ENCODE measurements at regions not wholly inside any gene's neighbourhood (a gene's known extent, or its start where the extent isn't known, plus 50 kb on each side); places are given as distances from the start of the nearest gene placed in this dataset.

GRCh38 chr7:86222806-86223205, 420.9 kb upstream of the GRM3 start:
- ChIA-PET CTCF (no interaction called here), POLR2A (no interaction called here)
- Mint-ChIP-seq H3K36me3 (peaks cover 0 to 5% (median 0%) of the 10 kb centered on the region in 5 donors), H3K27ac (no peak overlapping the region), H3K27me3 (no peaks in the 10 kb centered on the region), H3K9me3 (peaks cover 3 to 28% (median 15%) of the 10 kb centered on the region in 11 donors), H3K4me1 (no peaks in the 10 kb centered on the region), H3K4me3 (no peak overlapping the region)
- Histone ChIP-seq H3K27ac (ENCODE audit: low read depth, low read length) (no peak overlapping the region), H3K4me3 (ENCODE audit: low read length) (no peak overlapping the region), H3K9me3 (ENCODE audit: control insufficient read depth in 2 of 3, low read length in 3 of 3) (peaks cover 0 to 8% (median 0%) of the 10 kb centered on the region in 3 experiments), H3K27me3 (ENCODE audit: control insufficient read depth in 2 of 2, insufficient read depth in 2 of 2, low read length in 2 of 2) (no peaks in the 10 kb centered on the region), H3K36me3 (ENCODE audit: control insufficient read depth in 2 of 3, insufficient read depth in 3 of 3, low read length in 3 of 3) (no peaks in the 10 kb centered on the region), H3K4me1 (ENCODE audit: control insufficient read depth in 2 of 2, insufficient read depth in 2 of 2, low read length in 2 of 2) (no peaks in the 10 kb centered on the region)
- DNase-seq (no peak), ATAC-seq (no peak)
- intact Hi-C loops (cut with micrococcal nuclease): no loop called here

DNA sequence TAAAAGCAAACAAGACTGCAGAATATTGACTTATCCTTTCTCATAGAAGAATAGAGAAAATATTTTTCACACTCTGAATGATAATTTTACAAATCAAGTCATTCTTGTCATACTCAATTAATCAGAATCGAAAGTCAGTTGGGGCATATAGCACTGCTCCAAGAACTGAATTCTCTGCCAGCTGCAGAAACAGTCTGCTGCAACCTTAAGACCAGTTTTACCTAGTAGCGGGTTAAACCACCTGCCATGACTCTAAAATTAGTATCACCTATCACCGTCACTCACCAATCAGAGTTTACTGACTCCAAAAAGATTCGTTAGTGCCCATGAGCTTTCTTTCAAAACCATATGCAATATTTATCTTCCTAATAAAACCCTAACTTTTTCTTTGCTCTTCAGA, 429.0 kb upstream of the GRM3 start:
- intact Hi-C loops (cut with micrococcal nuclease): no loop called here
- POLR2A ChIA-PET: no interaction called here

GRCh38 chr7:86212976-86213375, 430.7 kb upstream of the GRM3 start:
- Histone ChIP-seq H3K9me3 (ENCODE audit: control insufficient read depth in 2 of 3, low read length in 3 of 3) (no peaks in the 10 kb centered on the region), H3K27me3 (ENCODE audit: control insufficient read depth in 2 of 2, insufficient read depth in 2 of 2, low read length in 2 of 2) (no peaks in the 10 kb centered on the region), H3K27ac (ENCODE audit: low read depth, low read length) (no peak overlapping the region), H3K36me3 (ENCODE audit: control insufficient read depth in 2 of 3, insufficient read depth in 3 of 3, low read length in 3 of 3) (no peaks in the 10 kb centered on the region), H3K4me1 (ENCODE audit: control insufficient read depth in 2 of 2, insufficient read depth in 2 of 2, low read length in 2 of 2) (no peaks in the 10 kb centered on the region), H3K4me3 (ENCODE audit: low read length) (no peak overlapping the region)
- intact Hi-C loops (cut with micrococcal nuclease): no loop called here
- H3K4me1 Mint-ChIP-seq: no peaks in the 10 kb centered on the region
- CTCF ChIA-PET: no interaction called here
- ATAC-seq: no peak
- H3K4me3 Mint-ChIP-seq: no peak overlapping the region
- POLR2A ChIA-PET: interaction anchor here (0.6 kb wide), 1 partner anchor 12 kb away, joined by 3 read pairs; no protein-coding TSS in a partner anchor
- no peaks in the 10 kb centered on the region for H3K36me3 Mint-ChIP-seq
- H3K9me3 Mint-ChIP-seq: peaks cover 0 to 6% (median 0%) of the 10 kb centered on the region in 11 donors
- no peak overlapping the region for H3K27ac Mint-ChIP-seq
- no peaks in the 10 kb centered on the region for H3K27me3 Mint-ChIP-seq
- DNase-seq: no peak

More for the DNA sequence above, 429.0 kb upstream of the GRM3 start:
- Mint-ChIP-seq H3K4me1 (no peaks in the 10 kb centered on the region), H3K36me3 (no peaks in the 10 kb centered on the region), H3K27ac (no peak overlapping the region), H3K9me3 (peaks cover 0 to 6% (median 0%) of the 10 kb centered on the region in 11 donors), H3K4me3 (no peak overlapping the region), H3K27me3 (no peaks in the 10 kb centered on the region)
- CTCF ChIA-PET: no interaction called here
- no peak overlapping the region for H3K27ac ChIP-seq (ENCODE audit: low read depth, low read length)
- H3K36me3 ChIP-seq (ENCODE audit: control insufficient read depth in 2 of 3, insufficient read depth in 3 of 3, low read length in 3 of 3): no peaks in the 10 kb centered on the region
- no peaks in the 10 kb centered on the region for H3K4me1 ChIP-seq (ENCODE audit: control insufficient read depth in 2 of 2, insufficient read depth in 2 of 2, low read length in 2 of 2)
- no peak overlapping the region for H3K4me3 ChIP-seq (ENCODE audit: low read length)
- H3K9me3 ChIP-seq (ENCODE audit: control insufficient read depth in 2 of 3, low read length in 3 of 3): no peaks in the 10 kb centered on the region
- no peak for DNase-seq
- ATAC-seq: no peak
- H3K27me3 ChIP-seq (ENCODE audit: control insufficient read depth in 2 of 2, insufficient read depth in 2 of 2, low read length in 2 of 2): no peaks in the 10 kb centered on the region

DNA sequence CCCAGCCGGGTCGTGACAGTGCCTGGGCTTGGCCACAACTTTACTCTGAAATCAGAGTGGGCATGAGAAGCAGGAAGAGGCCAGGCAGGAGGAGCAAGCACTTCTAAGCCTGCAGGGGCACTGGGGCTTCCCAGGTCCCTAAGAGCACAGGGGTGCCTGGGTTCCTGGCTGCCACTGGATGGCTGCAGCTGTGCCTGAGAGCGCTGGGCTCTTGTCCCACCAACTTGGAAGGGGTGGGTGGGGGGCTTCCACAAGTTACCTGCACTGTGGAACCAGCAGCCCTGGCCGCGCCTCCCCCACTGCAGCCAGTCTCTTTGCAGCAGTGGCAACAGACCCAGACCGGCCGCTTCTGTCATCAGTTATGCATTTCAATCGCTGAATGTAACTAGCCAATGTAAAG, 434.7 kb upstream of the GRM3 start:
- Histone ChIP-seq H3K4me1 (ENCODE audit: control insufficient read depth in 2 of 2, insufficient read depth in 2 of 2, low read length in 2 of 2) (no peaks in the 10 kb centered on the region), H3K27ac (ENCODE audit: low read depth, low read length) (no peak overlapping the region), H3K27me3 (ENCODE audit: control insufficient read depth in 2 of 2, insufficient read depth in 2 of 2, low read length in 2 of 2) (no peaks in the 10 kb centered on the region), H3K36me3 (ENCODE audit: control insufficient read depth in 2 of 3, insufficient read depth in 3 of 3, low read length in 3 of 3) (no peaks in the 10 kb centered on the region), H3K9me3 (ENCODE audit: control insufficient read depth in 2 of 3, low read length in 3 of 3) (no peaks in the 10 kb centered on the region), H3K4me3 (ENCODE audit: low read length) (no peak overlapping the region)
- Mint-ChIP-seq H3K4me3 (no peak overlapping the region), H3K9me3 (peaks cover 0 to 7% (median 0%) of the 10 kb centered on the region in 11 donors), H3K4me1 (no peaks in the 10 kb centered on the region), H3K27me3 (no peaks in the 10 kb centered on the region), H3K36me3 (no peaks in the 10 kb centered on the region), H3K27ac (no peak overlapping the region)
- DNase-seq (no peak), ATAC-seq (no peak)
- intact Hi-C loops (cut with micrococcal nuclease): no loop called here
- CTCF ChIA-PET: no interaction called here
- POLR2A ChIA-PET: no interaction called here

DNA sequence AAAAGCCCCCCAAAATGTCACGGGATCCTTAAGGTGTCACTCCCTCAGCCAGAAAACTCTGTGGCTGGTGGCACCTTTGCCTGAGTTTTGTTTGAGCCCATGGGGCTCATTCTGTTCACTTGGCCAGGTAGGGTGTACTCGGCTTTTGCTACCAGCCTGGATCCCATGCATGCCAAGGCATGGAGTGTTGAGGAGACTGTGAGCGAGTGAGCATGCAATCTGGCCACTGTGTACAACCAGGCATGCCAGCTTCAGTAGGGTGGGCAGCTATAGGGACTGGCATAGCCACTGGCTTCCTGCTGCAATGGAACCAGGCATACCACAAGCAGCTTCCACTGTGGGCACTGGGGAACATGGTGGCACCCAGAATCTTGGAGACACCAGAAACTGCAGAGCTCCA, 436.0 kb upstream of the GRM3 start:
- Histone ChIP-seq H3K9me3 (ENCODE audit: control insufficient read depth in 2 of 3, low read length in 3 of 3) (no peaks in the 10 kb centered on the region), H3K4me1 (ENCODE audit: control insufficient read depth in 2 of 2, insufficient read depth in 2 of 2, low read length in 2 of 2) (no peaks in the 10 kb centered on the region), H3K27me3 (ENCODE audit: control insufficient read depth in 2 of 2, insufficient read depth in 2 of 2, low read length in 2 of 2) (no peaks in the 10 kb centered on the region), H3K36me3 (ENCODE audit: control insufficient read depth in 2 of 3, insufficient read depth in 3 of 3, low read length in 3 of 3) (no peaks in the 10 kb centered on the region), H3K27ac (ENCODE audit: low read depth, low read length) (no peak overlapping the region), H3K4me3 (ENCODE audit: low read length) (no peak overlapping the region)
- H3K27ac Mint-ChIP-seq: no peak overlapping the region
- peaks cover 0 to 3% (median 0%) of the 10 kb centered on the region in 5 donors for H3K36me3 Mint-ChIP-seq
- no peaks in the 10 kb centered on the region for H3K27me3 Mint-ChIP-seq
- H3K4me3 Mint-ChIP-seq: no peak overlapping the region
- POLR2A ChIA-PET: no interaction called here
- DNase-seq (no peak), ATAC-seq (no peak)
- CTCF ChIA-PET: no interaction called here
- no peaks in the 10 kb centered on the region for H3K4me1 Mint-ChIP-seq
- peaks cover 0 to 8% (median 2%) of the 10 kb centered on the region in 11 donors for H3K9me3 Mint-ChIP-seq
- intact Hi-C loops (cut with micrococcal nuclease): no loop called here

DNA sequence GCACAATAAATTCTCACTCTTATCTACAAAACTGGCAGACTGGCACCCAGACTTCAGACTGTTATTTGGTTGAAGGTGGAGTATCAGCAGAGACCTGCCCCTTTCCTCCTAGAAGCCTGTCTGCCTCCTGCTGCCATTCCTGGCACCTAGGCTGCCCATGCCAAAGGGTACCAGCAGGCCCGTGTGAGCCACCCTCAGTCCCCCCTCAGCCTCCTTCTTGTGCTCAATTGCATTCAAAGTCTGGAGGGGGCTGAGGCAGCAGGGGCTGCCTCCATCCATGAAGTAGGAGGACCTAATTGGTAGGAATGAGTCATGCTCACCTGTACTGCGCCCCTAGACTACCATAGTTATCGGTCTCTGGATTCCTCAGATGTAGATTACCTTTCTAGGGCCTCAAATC, 440.9 kb upstream of the GRM3 start:
- Mint-ChIP-seq H3K9me3 (peaks cover 0 to 10% (median 2%) of the 10 kb centered on the region in 11 donors), H3K4me1 (no peaks in the 10 kb centered on the region), H3K36me3 (peaks cover 0 to 3% (median 0%) of the 10 kb centered on the region in 5 donors), H3K27ac (no peak overlapping the region), H3K27me3 (no peaks in the 10 kb centered on the region), H3K4me3 (no peak overlapping the region)
- ChIA-PET CTCF (no interaction called here), POLR2A (no interaction called here)
- no peak overlapping the region for H3K4me3 ChIP-seq (ENCODE audit: low read length)
- no peak overlapping the region for H3K27ac ChIP-seq (ENCODE audit: low read depth, low read length)
- intact Hi-C loops (cut with micrococcal nuclease): no loop called here
- no peaks in the 10 kb centered on the region for H3K9me3 ChIP-seq (ENCODE audit: control insufficient read depth in 2 of 3, low read length in 3 of 3)
- ATAC-seq: no peak
- no peak for DNase-seq
- H3K4me1 ChIP-seq (ENCODE audit: control insufficient read depth in 2 of 2, insufficient read depth in 2 of 2, low read length in 2 of 2): no peaks in the 10 kb centered on the region
- H3K36me3 ChIP-seq (ENCODE audit: control insufficient read depth in 2 of 3, insufficient read depth in 3 of 3, low read length in 3 of 3): no peaks in the 10 kb centered on the region
- H3K27me3 ChIP-seq (ENCODE audit: control insufficient read depth in 2 of 2, insufficient read depth in 2 of 2, low read length in 2 of 2): no peaks in the 10 kb centered on the region

DNA sequence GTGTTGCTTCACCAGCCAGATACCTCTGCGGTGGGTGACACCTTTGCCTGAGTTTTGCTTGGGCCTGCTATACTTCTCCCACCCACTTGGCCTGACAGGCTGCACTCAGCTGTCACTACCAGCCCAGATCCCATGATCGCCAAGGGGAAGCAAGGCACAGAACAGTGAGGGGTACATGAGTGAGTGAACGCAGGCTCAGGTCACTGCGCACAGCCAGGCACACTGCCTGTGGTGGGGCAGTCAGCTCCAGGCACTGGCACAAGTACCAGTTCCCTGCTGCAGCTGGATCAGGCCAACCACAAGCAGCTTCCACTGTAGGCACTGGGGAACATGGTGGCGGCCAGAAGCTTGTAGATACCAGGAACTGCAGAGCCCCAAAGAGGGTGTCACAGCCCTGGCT, 441.9 kb upstream of the GRM3 start:
- Histone ChIP-seq H3K27me3 (ENCODE audit: control insufficient read depth in 2 of 2, insufficient read depth in 2 of 2, low read length in 2 of 2) (no peaks in the 10 kb centered on the region), H3K36me3 (ENCODE audit: control insufficient read depth in 2 of 3, insufficient read depth in 3 of 3, low read length in 3 of 3) (no peaks in the 10 kb centered on the region), H3K27ac (ENCODE audit: low read depth, low read length) (no peak overlapping the region), H3K9me3 (ENCODE audit: control insufficient read depth in 2 of 3, low read length in 3 of 3) (no peaks in the 10 kb centered on the region), H3K4me3 (ENCODE audit: low read length) (no peak overlapping the region), H3K4me1 (ENCODE audit: control insufficient read depth in 2 of 2, insufficient read depth in 2 of 2, low read length in 2 of 2) (no peaks in the 10 kb centered on the region)
- Mint-ChIP-seq H3K36me3 (peaks cover 0 to 3% (median 0%) of the 10 kb centered on the region in 5 donors), H3K9me3 (peaks cover 0 to 10% (median 2%) of the 10 kb centered on the region in 11 donors), H3K4me3 (no peak overlapping the region), H3K27me3 (no peaks in the 10 kb centered on the region), H3K27ac (no peak overlapping the region), H3K4me1 (no peaks in the 10 kb centered on the region)
- intact Hi-C loops (cut with micrococcal nuclease): no loop called here
- CTCF ChIA-PET: no interaction called here
- POLR2A ChIA-PET: interaction anchor here (0.6 kb wide), 1 partner anchor 11 kb away, joined by 3 read pairs; no protein-coding TSS in a partner anchor
- DNase-seq (no peak), ATAC-seq (no peak)

All from naive thymus-derived CD4-positive, alpha-beta T cell (primary cell).